WTC11 (cell line): ENCODE measurements at regions not wholly inside any gene's neighbourhood (a gene's known extent, or its start where the extent isn't known, plus 50 kb on each side); places are given as distances from the start of the nearest gene placed in this dataset.

ENCODE experiments used
- ATAC-seq: fragments of 200-7000 bp; cut with Tn5 transposase; 2 replicates; pipeline ENCODE4 v1.10.0; 2021; ENCODE audit warnings: mild to moderate bottlenecking, moderate library complexity
- CTCF ChIA-PET: fragments of 300-600 bp; sonication (Branson Sonifier 250); formaldehyde crosslinking; loops from one replicate; lab custom pipeline; 2021; ENCODE audit warnings: antibody characterized with exemption; lab: Charles Lee
- POLR2A ChIA-PET: fragments of 350-600 bp; sonication (Branson Sonifier 250); formaldehyde crosslinking; loops from one replicate; lab custom pipeline; 2021; ENCODE audit warnings: antibody characterized with exemption; lab: Charles Lee
- DNase-seq: peaks from one replicate; pipeline ENCODE4 v3.0.0; 2021; ENCODE audit warnings: low spot score
- H3K27ac Mint-ChIP-seq: 2 replicates; pipeline ENCODE4 v1.8.0; 2021; ENCODE audit warnings: mixed read lengths
- H3K27me3 Mint-ChIP-seq: 2 replicates; pipeline ENCODE4 v1.8.0; 2021; ENCODE audit warnings: low read depth, mild to moderate bottlenecking, moderate library complexity, mixed read lengths
- H3K36me3 Mint-ChIP-seq: 2 replicates; pipeline ENCODE4 v1.8.0; 2021; ENCODE audit warnings: mixed read lengths
- H3K4me1 Mint-ChIP-seq: 2 replicates; pipeline ENCODE4 v1.8.0; 2022; ENCODE audit warnings: mixed read lengths
- H3K4me3 Mint-ChIP-seq: 2 replicates; pipeline ENCODE4 v1.8.0; 2021; ENCODE audit warnings: mild to moderate bottlenecking, moderate library complexity, mixed read lengths
- H3K9me3 Mint-ChIP-seq: 2 replicates; pipeline ENCODE4 v1.8.0; 2021; ENCODE audit warnings: mixed read lengths
- ATF1 ChIP-seq: sonication (generic); formaldehyde crosslinking; IDR thresholded peaks from 2 replicates; pipeline ENCODE4 v1.8.1; 2023; ENCODE audit warnings: mild to moderate bottlenecking, moderate library complexity, missing genetic modification reagents
- CREB1 ChIP-seq: sonication (generic); formaldehyde crosslinking; IDR thresholded peaks from 2 replicates; pipeline ENCODE4 v1.8.0; 2023; ENCODE audit warnings: mild to moderate bottlenecking, missing genetic modification reagents
- E2F4 ChIP-seq: sonication (generic); formaldehyde crosslinking; IDR thresholded peaks from 2 replicates; pipeline ENCODE4 v1.8.1; 2022; ENCODE audit warnings: low read depth, mild to moderate bottlenecking, moderate library complexity, missing genetic modification reagents, borderline replicate concordance
- EMX1 ChIP-seq: fragments of 250-450 bp; sonication (Bioruptor Pico); IDR thresholded peaks from 2 replicates; pipeline ENCODE4 v1.8.0; 2021; ENCODE audit warnings: mild to moderate bottlenecking
- ETV6 ChIP-seq: sonication (generic); formaldehyde crosslinking; IDR thresholded peaks from 2 replicates; pipeline ENCODE4 v1.8.1; 2022; ENCODE audit warnings: mild to moderate bottlenecking, missing genetic modification reagents
- FOXK1 ChIP-seq: sonication (generic); formaldehyde crosslinking; IDR thresholded peaks from 2 replicates; pipeline ENCODE4 v1.8.0; 2022; ENCODE audit warnings: mild to moderate bottlenecking, moderate library complexity, missing genetic modification reagents
- GRHL2 ChIP-seq: fragments of 250-450 bp; sonication (Bioruptor Pico); IDR thresholded peaks from 2 replicates; pipeline ENCODE4 v1.8.0; 2022; ENCODE audit warnings: mild to moderate bottlenecking, moderate library complexity; ENCODE audit not compliant: insufficient replicate concordance, severe bottlenecking
- GTF2I ChIP-seq: fragments of 250-450 bp; sonication (Bioruptor Pico); conservative IDR thresholded peaks from 2 replicates; pipeline ENCODE4 v1.4.0; 2021; ENCODE audit warnings: mild to moderate bottlenecking
- HMGA2 ChIP-seq: fragments of 250-450 bp; sonication (Bioruptor Pico); IDR thresholded peaks from 2 replicates; pipeline ENCODE4 v1.4.0; 2021; ENCODE audit warnings: mild to moderate bottlenecking, moderate library complexity
- JAZF1 ChIP-seq: fragments of 250-450 bp; sonication (Bioruptor Pico); IDR thresholded peaks from 2 replicates; pipeline ENCODE4 v1.9.0; 2021; ENCODE audit warnings: moderate library complexity, mild to moderate bottlenecking, inconsistent platforms
- MAX ChIP-seq: sonication (generic); formaldehyde crosslinking; IDR thresholded peaks from 2 replicates; pipeline ENCODE4 v1.8.0; 2022; ENCODE audit warnings: mild to moderate bottlenecking, missing genetic modification reagents
- NR1H2 ChIP-seq: sonication (generic); formaldehyde crosslinking; IDR thresholded peaks from 2 replicates; pipeline ENCODE4 v1.9.0; 2021; ENCODE audit warnings: mild to moderate bottlenecking, moderate library complexity, missing genetic modification reagents
- NR3C1 ChIP-seq: sonication (generic); formaldehyde crosslinking; conservative IDR thresholded peaks from 2 replicates; pipeline ENCODE4 v1.8.1; 2023; ENCODE audit warnings: low read depth, mild to moderate bottlenecking, missing genetic modification reagents
- PRDM15 ChIP-seq: sonication (generic); formaldehyde crosslinking; IDR thresholded peaks from 2 replicates; pipeline ENCODE4 v1.8.0; 2022; ENCODE audit warnings: missing genetic modification reagents
- RELA ChIP-seq: sonication (generic); formaldehyde crosslinking; IDR thresholded peaks from 2 replicates; pipeline ENCODE4 v1.8.1; 2022; ENCODE audit warnings: missing genetic modification reagents, mild to moderate bottlenecking, borderline replicate concordance
- TEAD4 ChIP-seq: sonication (generic); formaldehyde crosslinking; IDR thresholded peaks from 2 replicates; pipeline ENCODE4 v1.8.0; 2022; ENCODE audit warnings: mild to moderate bottlenecking, missing genetic modification reagents
- ZNF263 ChIP-seq: sonication (generic); formaldehyde crosslinking; IDR thresholded peaks from 2 replicates; pipeline ENCODE4 v1.8.1; 2022; ENCODE audit warnings: low read depth, mild to moderate bottlenecking, moderate library complexity, missing genetic modification reagents
- ZNF396 ChIP-seq: fragments of 250-450 bp; sonication (Bioruptor Pico); IDR thresholded peaks from 2 replicates; pipeline ENCODE4 v1.8.0; 2021; ENCODE audit warnings: mild to moderate bottlenecking, moderate library complexity, borderline replicate concordance
- ZNF423 ChIP-seq: fragments of 250-450 bp; sonication (Bioruptor Pico); IDR thresholded peaks from 2 replicates; pipeline ENCODE4 v2.1.2; 2022; ENCODE audit warnings: mild to moderate bottlenecking, moderate library complexity
- ZNF532 ChIP-seq: fragments of 250-450 bp; sonication (Bioruptor Pico); IDR thresholded peaks from 2 replicates; pipeline ENCODE4 v1.9.0; 2021; ENCODE audit warnings: mild to moderate bottlenecking, borderline replicate concordance

- no peak for TF ChIP-seq ETV6 (CRISPR knock-in tag)
- no peak for TF ChIP-seq JAZF1 (CRISPR knock-in tag)
- no peak for TF ChIP-seq ATF1
Measured at GRCh38 chr22:27679176-27679575, 122.4 kb downstream of the MN1 start (continued).

GRCh38 chr22:27679693-27680488 is 121.7 kb downstream of the MN1 start:
- Mint-ChIP-seq H3K4me1 (peaks cover 57% of the 10 kb centered on the region), H3K27me3 (no peaks in the 10 kb centered on the region), H3K4me3 (no peak overlapping the region), H3K9me3 (no peaks in the 10 kb centered on the region), H3K36me3 (peaks cover 31% of the 10 kb centered on the region), H3K27ac (peak overlapping the region; percentile 66)
- no peak for DNase-seq
- CTCF ChIA-PET, result interaction anchor here (0.9 to 1.6 kb wide), 2 partner anchors 125 to 264 kb away, joined by 4 read pairs; no protein-coding TSS in a partner anchor
- no peak for TF ChIP-seq ZNF263 (CRISPR knock-in tag)
- TF ChIP-seq MAX (CRISPR knock-in tag), result no peak
- TF ChIP-seq NR3C1 (CRISPR knock-in tag), result no peak
- peak; percentile 27; the same call in 1 of the 2 replicates for TF ChIP-seq PRDM15 (CRISPR knock-in tag)
- no peak for TF ChIP-seq EMX1
- no peak for TF ChIP-seq JAZF1 (CRISPR knock-in tag)
- no peak for TF ChIP-seq E2F4
- TF ChIP-seq RELA (CRISPR knock-in tag), result no peak
- POLR2A ChIA-PET, result no interaction called here
- peak; percentile 56 for ATAC-seq

GRCh38 chr22:27680636-27681035 is 120.9 kb downstream of the MN1 start:
- H3K27ac Mint-ChIP-seq, result peak overlapping the region; percentile 66
- H3K9me3 Mint-ChIP-seq, result no peaks in the 10 kb centered on the region
- DNase-seq (no peak), ATAC-seq (no peak)
- peaks cover 24% of the 10 kb centered on the region for H3K36me3 Mint-ChIP-seq
- H3K27me3 Mint-ChIP-seq, result no peaks in the 10 kb centered on the region
- no peak overlapping the region for H3K4me3 Mint-ChIP-seq
- POLR2A ChIA-PET, result no interaction called here
- H3K4me1 Mint-ChIP-seq, result peaks cover 55% of the 10 kb centered on the region
- CTCF ChIA-PET, result interaction anchor here (0.9 to 1.5 kb wide), 4 partner anchors 10 to 264 kb away, joined by 3 to 7 read pairs (median 4); no protein-coding TSS in a partner anchor
- TF ChIP-seq TEAD4 (no peak), ETV6 (CRISPR knock-in tag) (no peak), GTF2I (CRISPR knock-in tag) (no peak), FOXK1 (CRISPR knock-in tag) (no peak), ZNF423 (CRISPR knock-in tag) (no peak), ZNF396 (no peak), ZNF532 (no peak), GRHL2 (no peak), NR1H2 (CRISPR knock-in tag) (no peak), CREB1 (CRISPR knock-in tag) (no peak), HMGA2 (CRISPR knock-in tag) (no peak), PRDM15 (CRISPR knock-in tag) (no peak)
